Activated naive CD8-positive, alpha-beta T cell treated with anti-CD3 and anti-CD28 coated beads for 36 hours (primary cell): ENCODE measurements at regions not wholly inside any gene's neighbourhood (a gene's known extent, or its start where the extent isn't known, plus 50 kb on each side); places are given as distances from the start of the nearest gene placed in this dataset.
A peak's percentile ranks its signal among the peaks of the same experiment; 100 is the strongest.

Source experiments
- DNase-seq: peaks from one replicate; pipeline ENCODE4 v3.0.0; 2021
- H3K27ac Mint-ChIP-seq: one replicate; pipeline ENCODE4 v1.8.0; 2022; ENCODE audit warnings: mild to moderate bottlenecking, moderate library complexity, mixed read lengths
- H3K27me3 Mint-ChIP-seq: one replicate; pipeline ENCODE4 v1.8.0; 2022; ENCODE audit warnings: mild to moderate bottlenecking, mixed read lengths
- H3K36me3 Mint-ChIP-seq: one replicate; pipeline ENCODE4 v1.8.0; 2021; ENCODE audit warnings: mild to moderate bottlenecking, mixed read lengths
- H3K4me1 Mint-ChIP-seq: one replicate; pipeline ENCODE4 v1.8.0; 2021; ENCODE audit warnings: mixed read lengths
- H3K4me3 Mint-ChIP-seq: one replicate; pipeline ENCODE4 v1.8.0; 2022; ENCODE audit warnings: mild to moderate bottlenecking, moderate library complexity, mixed read lengths
- H3K9me3 Mint-ChIP-seq: one replicate; pipeline ENCODE4 v1.8.0; 2022; ENCODE audit warnings: mixed read lengths

DNA sequence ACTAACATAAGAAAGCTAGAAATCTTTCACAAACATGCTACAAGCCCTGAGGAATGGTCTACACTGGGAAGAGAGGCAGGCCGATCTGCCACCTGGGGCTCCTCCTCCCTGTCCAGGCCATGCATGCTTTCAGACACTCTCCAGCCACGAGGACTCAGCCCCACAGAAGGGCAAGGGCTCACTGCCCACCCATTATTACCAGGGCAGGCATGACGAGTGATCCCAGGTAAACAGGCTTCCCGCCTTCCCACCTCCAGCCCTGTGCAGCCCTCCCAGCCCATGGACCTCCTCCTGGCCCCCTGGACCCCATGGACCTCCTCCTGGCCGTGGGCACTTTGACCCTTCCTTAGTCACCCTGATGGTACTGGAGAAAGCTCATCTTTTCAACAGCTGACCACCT lies 75.8 kb upstream of the TEX51 start:
- Mint-ChIP-seq H3K9me3 (no peaks in the 10 kb centered on the region), H3K4me3 (no peak overlapping the region), H3K27me3 (peaks cover 12% of the 10 kb centered on the region), H3K4me1 (no peaks in the 10 kb centered on the region), H3K36me3 (no peaks in the 10 kb centered on the region), H3K27ac (no peak overlapping the region)
- DNase-seq, result no peak

DNA sequence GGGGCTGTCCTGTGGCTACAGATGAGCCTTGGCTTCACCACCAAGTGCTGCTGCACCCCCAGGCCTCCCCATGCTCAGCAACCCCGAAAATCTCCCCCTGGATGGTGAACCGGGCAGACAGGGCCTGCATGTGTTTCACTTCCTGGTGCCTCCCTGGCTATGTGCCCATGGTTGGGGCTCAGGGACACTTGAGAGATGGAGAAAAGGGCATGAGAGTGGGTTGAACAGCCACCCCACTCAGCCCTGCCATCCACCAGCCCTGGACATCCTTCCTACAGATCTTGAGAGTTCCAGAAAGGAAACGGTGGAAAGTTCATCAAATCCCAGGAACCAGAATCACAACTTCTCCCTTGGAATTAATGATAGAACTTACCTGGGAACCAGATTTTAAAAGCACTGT lies 74.7 kb upstream of the TEX51 start:
- no peak for DNase-seq
- Mint-ChIP-seq H3K36me3 (no peaks in the 10 kb centered on the region), H3K9me3 (no peaks in the 10 kb centered on the region), H3K4me3 (no peak overlapping the region), H3K27ac (no peak overlapping the region), H3K27me3 (peaks cover 9% of the 10 kb centered on the region), H3K4me1 (no peaks in the 10 kb centered on the region)

- H3K36me3 Mint-ChIP-seq, result no peaks in the 10 kb centered on the region
- no peaks in the 10 kb centered on the region for H3K4me1 Mint-ChIP-seq
- H3K27ac Mint-ChIP-seq, result peak overlapping the region; percentile 6
- H3K4me3 Mint-ChIP-seq, result no peak overlapping the region
- DNase-seq, result no peak
- H3K9me3 Mint-ChIP-seq, result no peaks in the 10 kb centered on the region
- H3K27me3 Mint-ChIP-seq, result peaks cover 8% of the 10 kb centered on the region
Observed at GRCh38 chr2:126824663-126825062, 74.0 kb upstream of the TEX51 start.

DNA sequence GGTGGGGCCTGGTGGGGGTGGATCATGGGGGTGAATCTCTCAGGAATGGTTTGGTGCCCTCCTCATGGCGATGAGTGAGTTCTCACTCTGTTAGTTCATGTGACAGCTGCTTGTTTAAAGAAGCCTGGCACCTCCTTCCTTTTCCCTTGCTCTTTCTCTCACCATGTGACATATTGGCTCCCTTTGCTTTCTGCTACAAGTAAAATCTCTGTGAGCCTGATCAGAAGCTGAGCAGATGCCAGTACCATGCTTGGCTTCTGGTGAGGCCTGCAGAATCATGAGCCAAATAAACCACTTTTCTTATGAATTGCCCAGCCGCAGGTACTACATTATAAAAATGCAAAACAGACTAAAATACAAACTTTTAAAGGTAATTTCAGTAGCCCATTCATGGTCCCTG lies 73.4 kb upstream of the TEX51 start:
- no peaks in the 10 kb centered on the region for H3K36me3 Mint-ChIP-seq
- H3K9me3 Mint-ChIP-seq, result no peaks in the 10 kb centered on the region
- H3K27ac Mint-ChIP-seq, result no peak overlapping the region
- peaks cover 5% of the 10 kb centered on the region for H3K27me3 Mint-ChIP-seq
- H3K4me3 Mint-ChIP-seq, result no peak overlapping the region
- H3K4me1 Mint-ChIP-seq, result no peaks in the 10 kb centered on the region
- DNase-seq, result no peak

DNA sequence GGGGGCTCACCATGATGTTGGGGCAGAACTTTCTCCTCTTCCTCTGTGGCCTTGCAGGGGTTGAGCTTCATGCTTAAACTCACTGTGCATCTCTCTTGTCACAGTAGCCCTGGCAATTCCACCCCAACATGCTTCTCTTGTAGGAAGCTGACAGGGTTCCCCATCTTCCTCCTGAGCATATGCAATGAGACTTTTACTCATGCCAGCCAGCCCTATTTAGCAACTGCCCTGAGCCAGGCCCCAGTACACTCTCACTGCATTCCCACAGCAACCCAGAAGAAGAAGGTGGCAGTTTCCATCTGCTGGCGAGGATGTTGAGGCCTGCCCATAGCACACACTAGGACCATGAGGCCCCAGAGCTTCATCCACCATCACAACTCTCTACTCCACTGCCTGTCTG lies 72.2 kb upstream of the TEX51 start:
- no peaks in the 10 kb centered on the region for H3K4me1 Mint-ChIP-seq
- H3K36me3 Mint-ChIP-seq, result no peaks in the 10 kb centered on the region
- peaks cover 5% of the 10 kb centered on the region for H3K27me3 Mint-ChIP-seq
- no peak overlapping the region for H3K27ac Mint-ChIP-seq
- no peak for DNase-seq
- no peak overlapping the region for H3K4me3 Mint-ChIP-seq
- H3K9me3 Mint-ChIP-seq, result no peaks in the 10 kb centered on the region

GRCh38 chr2:126827371-126827770 lies 71.3 kb upstream of the TEX51 start:
- Mint-ChIP-seq H3K4me3 (no peak overlapping the region), H3K9me3 (no peaks in the 10 kb centered on the region), H3K27me3 (peaks cover 5% of the 10 kb centered on the region), H3K36me3 (no peaks in the 10 kb centered on the region), H3K4me1 (no peaks in the 10 kb centered on the region), H3K27ac (no peak overlapping the region)
- DNase-seq, result no peak

- Mint-ChIP-seq H3K36me3 (no peaks in the 10 kb centered on the region), H3K9me3 (no peaks in the 10 kb centered on the region), H3K4me1 (no peaks in the 10 kb centered on the region), H3K4me3 (no peak overlapping the region), H3K27me3 (peaks cover 5% of the 10 kb centered on the region), H3K27ac (no peak overlapping the region)
- DNase-seq, result no peak
Observed at GRCh38 chr2:126828051-126828450, 70.6 kb upstream of the TEX51 start.

GRCh38 chr2:126828491-126828890 lies 70.2 kb upstream of the TEX51 start:
- H3K4me3 Mint-ChIP-seq, result no peak overlapping the region
- no peaks in the 10 kb centered on the region for H3K9me3 Mint-ChIP-seq
- H3K27me3 Mint-ChIP-seq, result peaks cover 5% of the 10 kb centered on the region
- no peaks in the 10 kb centered on the region for H3K36me3 Mint-ChIP-seq
- H3K27ac Mint-ChIP-seq, result no peak overlapping the region
- H3K4me1 Mint-ChIP-seq, result no peaks in the 10 kb centered on the region
- DNase-seq, result no peak

- Mint-ChIP-seq H3K4me1 (no peaks in the 10 kb centered on the region), H3K36me3 (no peaks in the 10 kb centered on the region), H3K4me3 (no peak overlapping the region), H3K27me3 (peaks cover 5% of the 10 kb centered on the region), H3K9me3 (no peaks in the 10 kb centered on the region), H3K27ac (no peak overlapping the region)
- DNase-seq, result no peak
Observed at GRCh38 chr2:126831234-126832005, 67.3 kb upstream of the TEX51 start.

DNA sequence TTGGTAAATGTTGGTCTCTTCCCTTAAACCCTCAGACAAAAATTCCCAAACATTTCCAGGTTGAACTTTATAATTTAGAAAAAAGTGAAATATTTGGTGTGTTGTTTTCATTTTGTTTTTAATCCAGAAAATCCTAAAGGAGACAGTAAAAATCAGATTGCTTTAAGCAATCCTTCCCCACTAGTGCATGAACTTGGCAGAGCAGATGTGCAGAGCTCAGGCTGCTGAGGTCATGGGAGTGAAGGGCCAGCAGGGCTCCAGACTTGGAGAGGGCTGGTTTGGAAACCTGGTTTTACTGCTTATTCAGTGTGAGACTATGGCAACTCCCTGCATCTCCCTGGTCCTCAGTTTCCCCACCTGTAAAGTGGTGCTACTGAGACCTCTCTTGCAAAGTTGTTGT lies 66.7 kb upstream of the TEX51 start:
- Mint-ChIP-seq H3K9me3 (no peaks in the 10 kb centered on the region), H3K27ac (no peak overlapping the region), H3K36me3 (no peaks in the 10 kb centered on the region), H3K27me3 (peaks cover 5% of the 10 kb centered on the region), H3K4me1 (no peaks in the 10 kb centered on the region), H3K4me3 (no peak overlapping the region)
- no peak for DNase-seq

DNA sequence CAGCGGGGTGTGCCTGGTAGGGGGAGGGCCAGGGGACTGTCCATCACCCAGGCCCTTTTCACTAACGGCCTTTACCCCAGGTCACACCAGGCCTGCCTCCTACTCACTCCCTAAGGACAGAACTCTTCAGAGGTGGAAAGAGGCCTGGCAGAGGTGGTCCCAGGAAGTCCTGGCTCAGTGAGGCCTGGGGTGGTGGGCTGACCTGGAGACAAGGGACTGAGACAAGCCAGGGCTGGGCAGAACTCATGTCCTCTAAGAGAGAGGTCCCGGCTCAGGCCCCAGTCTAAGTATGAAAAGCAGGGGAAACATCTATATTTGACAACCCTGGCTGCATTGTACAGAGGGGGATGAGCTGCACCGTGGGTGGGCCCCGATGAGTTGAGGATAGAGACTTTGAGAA lies 65.9 kb upstream of the TEX51 start:
- H3K27ac Mint-ChIP-seq, result no peak overlapping the region
- no peak overlapping the region for H3K4me3 Mint-ChIP-seq
- no peaks in the 10 kb centered on the region for H3K36me3 Mint-ChIP-seq

DNA sequence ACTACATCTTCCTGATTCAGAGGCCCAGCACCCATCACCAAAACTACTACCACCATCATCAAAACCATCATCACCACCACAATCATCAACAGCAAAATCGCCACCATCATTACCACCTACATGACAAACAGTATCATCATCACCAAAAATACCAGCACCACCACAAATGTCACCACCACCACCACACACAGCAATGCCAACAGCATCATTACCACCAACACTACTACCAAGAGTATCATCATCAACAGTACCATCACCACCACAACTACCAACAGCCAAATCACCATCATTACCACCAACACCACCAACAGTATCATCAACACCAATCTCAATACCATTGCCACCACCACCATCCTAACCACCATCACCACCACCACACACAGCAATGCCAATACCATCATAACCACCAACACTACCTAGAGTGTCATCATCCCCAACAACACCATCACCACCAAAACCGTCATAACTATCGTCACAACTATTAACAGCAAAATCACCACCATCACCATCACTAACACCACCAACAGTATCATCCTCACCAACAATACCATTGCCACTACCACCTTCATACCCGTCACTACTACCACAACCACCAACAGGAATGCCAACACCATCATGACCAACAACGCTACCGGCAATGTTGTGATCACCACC lies 64.6 kb upstream of the TEX51 start:
- Mint-ChIP-seq H3K4me1 (no peaks in the 10 kb centered on the region), H3K27me3 (no peaks in the 10 kb centered on the region), H3K4me3 (no peak overlapping the region), H3K27ac (no peak overlapping the region), H3K36me3 (no peaks in the 10 kb centered on the region), H3K9me3 (no peaks in the 10 kb centered on the region)
- DNase-seq, result no peak

More for the DNA sequence above, 65.9 kb upstream of the TEX51 start:
- Mint-ChIP-seq H3K27me3 (peaks cover 5% of the 10 kb centered on the region), H3K9me3 (no peaks in the 10 kb centered on the region), H3K4me1 (no peaks in the 10 kb centered on the region)
- DNase-seq, result no peak

DNA sequence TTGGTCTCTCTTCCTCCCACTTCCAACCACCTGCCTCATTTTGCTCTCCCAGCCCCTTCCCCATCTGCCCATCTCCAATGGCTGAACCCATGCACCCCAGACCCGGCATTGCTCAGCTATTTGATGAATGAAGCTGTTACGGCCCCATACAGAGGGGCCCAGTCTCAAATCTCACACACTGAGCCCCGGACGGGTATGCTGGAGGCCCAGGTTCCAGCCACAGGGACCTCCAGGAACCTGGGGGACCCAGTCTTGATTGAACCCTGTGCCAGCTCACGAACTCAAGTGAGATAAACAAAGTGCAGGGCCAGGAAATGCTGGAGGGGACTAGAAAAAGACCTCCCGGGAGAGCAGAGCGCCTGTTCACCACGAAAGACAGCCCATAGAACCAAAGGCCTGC lies 63.4 kb upstream of the TEX51 start:
- H3K27me3 Mint-ChIP-seq, result peaks cover 5% of the 10 kb centered on the region
- H3K4me1 Mint-ChIP-seq, result no peaks in the 10 kb centered on the region
- no peaks in the 10 kb centered on the region for H3K36me3 Mint-ChIP-seq
- no peak overlapping the region for H3K27ac Mint-ChIP-seq
- no peaks in the 10 kb centered on the region for H3K9me3 Mint-ChIP-seq
- DNase-seq, result no peak
- no peak overlapping the region for H3K4me3 Mint-ChIP-seq

- H3K9me3 Mint-ChIP-seq, result no peaks in the 10 kb centered on the region
- H3K27me3 Mint-ChIP-seq, result peaks cover 9% of the 10 kb centered on the region
- H3K4me3 Mint-ChIP-seq, result no peak overlapping the region
- H3K4me1 Mint-ChIP-seq, result no peaks in the 10 kb centered on the region
- no peak overlapping the region for H3K27ac Mint-ChIP-seq
- DNase-seq, result no peak
- no peaks in the 10 kb centered on the region for H3K36me3 Mint-ChIP-seq
Observed at GRCh38 chr2:126835831-126836230, 62.9 kb upstream of the TEX51 start.

DNA sequence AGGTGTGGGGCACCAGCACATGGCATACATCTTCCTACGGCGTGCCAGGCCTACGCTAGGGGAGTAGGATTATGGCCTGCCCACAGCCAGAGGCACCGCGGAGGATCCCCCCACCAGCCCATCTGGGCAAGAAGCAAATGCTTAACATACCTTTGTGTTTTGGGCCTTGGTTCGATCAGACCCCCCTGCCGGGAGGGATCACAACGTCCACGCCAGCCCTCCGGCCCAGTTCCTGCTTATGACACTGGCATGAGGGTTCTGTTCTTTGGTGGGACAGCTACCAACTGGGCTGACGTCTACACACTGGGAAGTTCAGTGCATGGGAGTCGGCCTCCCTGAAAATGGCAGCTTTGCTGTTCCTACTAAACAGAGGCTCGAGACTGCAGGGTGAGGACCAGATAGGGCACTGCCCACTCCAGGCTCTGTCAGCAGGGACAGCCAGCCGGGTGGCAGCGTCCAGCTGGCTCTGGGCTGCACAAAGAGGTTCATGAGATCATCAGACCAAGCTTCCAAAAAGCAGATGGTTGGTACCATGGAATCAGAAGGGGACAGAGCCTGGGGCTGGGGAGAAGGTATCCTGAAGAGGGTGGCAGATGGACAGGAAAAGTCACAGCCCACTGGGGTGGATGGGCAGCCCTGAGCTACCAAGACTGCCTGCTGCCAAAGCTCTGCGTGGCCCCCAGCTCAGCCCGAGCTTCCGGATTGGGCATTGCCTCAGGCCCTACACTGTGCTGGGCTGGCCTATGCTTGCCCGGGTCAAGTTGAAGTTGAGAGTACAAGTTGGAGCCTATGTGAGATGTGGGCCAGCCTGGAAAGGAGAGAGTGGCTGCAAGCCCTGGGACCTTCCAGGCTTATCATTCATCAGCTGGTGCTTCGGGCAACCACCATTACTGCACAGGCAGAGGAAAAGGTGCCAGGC lies 61.7 kb upstream of the TEX51 start:
- Mint-ChIP-seq H3K9me3 (no peaks in the 10 kb centered on the region), H3K4me3 (no peak overlapping the region), H3K36me3 (no peaks in the 10 kb centered on the region), H3K27me3 (peaks cover 12% of the 10 kb centered on the region), H3K4me1 (no peaks in the 10 kb centered on the region), H3K27ac (no peak overlapping the region)
- DNase-seq, result no peak
